ENCODE measurements at regions not wholly inside any gene's neighbourhood (a gene's known extent, or its start where the extent isn't known, plus 50 kb on each side); places are given as distances from the start of the nearest gene placed in this dataset.
"Not testable (repeated sequence)": the region's sequence is repeated elsewhere in the genome, so short reads cannot be mapped to it uniquely, and the experiment has no call there.

DNA sequence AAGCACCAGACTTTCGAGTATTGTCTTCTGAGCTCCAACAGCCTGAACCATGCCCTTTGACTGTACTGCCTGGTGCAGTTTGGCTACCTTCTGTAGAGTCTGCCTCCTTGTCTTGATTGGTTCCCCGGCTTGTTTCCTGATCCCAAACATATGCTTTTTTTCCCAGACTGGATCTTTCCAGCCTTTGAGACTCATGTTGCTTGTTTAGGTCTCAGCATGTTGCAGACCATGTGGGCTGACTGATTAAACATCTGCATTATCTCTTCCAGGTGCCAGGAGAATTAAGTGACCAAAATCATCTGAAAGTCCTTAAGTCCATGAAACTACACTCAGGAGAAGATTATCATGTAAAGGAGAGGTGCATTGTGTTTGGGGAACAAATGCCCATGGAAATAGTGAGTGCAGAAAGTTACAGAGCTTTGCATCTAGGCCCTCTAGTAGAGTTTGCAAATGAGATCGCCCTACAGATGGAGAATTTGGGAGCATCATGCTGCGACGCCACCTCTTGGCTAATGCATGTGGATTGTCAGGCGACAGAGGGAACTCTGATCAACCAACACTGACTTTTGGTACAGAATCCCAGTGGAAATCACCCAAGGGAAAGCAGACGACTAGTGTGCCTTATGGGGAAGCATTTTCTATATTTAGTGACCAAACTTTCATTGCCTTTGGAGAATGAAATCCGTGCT, 188.8 kb downstream of the BLID start:
- no peak for FAIRE-seq
- TF ChIP-seq TAF1 (IDR thresholded peaks at IDR 0.05; ENCODE audit: borderline replicate concordance, low read depth, low read length) (no peak), POLR2AphosphoS5 (IDR thresholded peaks at IDR 0.05; ENCODE audit: low read depth, low read length) (no peak), POLR2A (IDR thresholded peaks at IDR 0.05; ENCODE audit: low read depth, low read length) (no peak)
- no peak for DNase-seq (ENCODE audit: insufficient read length)

DNA sequence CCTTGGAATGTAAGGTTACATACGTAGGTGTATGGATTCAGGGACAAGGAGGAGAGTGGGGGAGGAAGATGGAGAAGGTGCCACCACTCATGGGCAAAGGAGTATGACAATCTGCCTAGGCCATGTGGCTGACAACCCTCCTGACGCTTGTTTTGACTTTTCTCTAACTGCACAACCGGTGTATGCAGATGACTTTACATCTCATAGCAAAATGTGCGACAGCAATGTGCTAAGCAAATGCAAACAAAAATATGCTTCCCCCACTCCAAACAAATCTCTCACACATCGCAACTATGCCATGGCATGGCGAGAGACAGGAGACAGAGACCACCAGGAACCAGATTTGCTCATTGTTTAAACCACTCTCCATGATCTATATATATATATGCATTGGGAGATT, 191.8 kb downstream of the BLID start:
- no peak for DNase-seq (ENCODE audit: insufficient read length)
- TF ChIP-seq POLR2A (IDR thresholded peaks at IDR 0.05; ENCODE audit: low read depth, low read length) (no peak), TAF1 (IDR thresholded peaks at IDR 0.05; ENCODE audit: borderline replicate concordance, low read depth, low read length) (no peak), POLR2AphosphoS5 (IDR thresholded peaks at IDR 0.05; ENCODE audit: low read depth, low read length) (no peak)
- FAIRE-seq: no peak

DNA sequence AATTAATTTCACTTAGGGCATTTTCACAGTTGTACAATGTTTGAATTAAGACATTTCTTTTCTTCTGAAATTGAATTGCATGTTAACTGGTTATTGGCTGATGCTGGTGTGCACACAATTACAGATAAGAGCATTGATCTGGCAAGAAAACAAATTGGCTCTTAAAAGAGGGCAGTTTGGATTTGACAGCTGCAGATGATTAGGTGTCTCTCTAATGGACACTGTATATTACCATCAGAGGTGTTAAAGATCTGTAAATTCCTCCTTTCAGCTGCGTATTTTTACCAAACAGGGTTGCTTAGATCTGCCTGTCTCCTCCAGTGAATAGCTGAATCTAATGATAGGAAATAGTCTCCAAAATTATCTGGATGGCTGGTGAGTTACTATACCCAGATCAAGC, 198.5 kb downstream of the BLID start:
- TF ChIP-seq POLR2A (IDR thresholded peaks at IDR 0.05; ENCODE audit: low read depth, low read length) (no peak), TAF1 (IDR thresholded peaks at IDR 0.05; ENCODE audit: borderline replicate concordance, low read depth, low read length) (no peak), POLR2AphosphoS5 (IDR thresholded peaks at IDR 0.05; ENCODE audit: low read depth, low read length) (no peak)
- FAIRE-seq: no peak

GRCh38 chr11:121914508-121915059, 201.4 kb downstream of the BLID start:
- TF ChIP-seq TAF1 (IDR thresholded peaks at IDR 0.05; ENCODE audit: borderline replicate concordance, low read depth, low read length) (no peak), POLR2A (IDR thresholded peaks at IDR 0.05; ENCODE audit: low read depth, low read length) (no peak), POLR2AphosphoS5 (IDR thresholded peaks at IDR 0.05; ENCODE audit: low read depth, low read length) (no peak)
- no peak for FAIRE-seq
- no peak for DNase-seq (ENCODE audit: insufficient read length)

More for the DNA sequence above, 198.5 kb downstream of the BLID start:
- no peak for DNase-seq (ENCODE audit: insufficient read length)

DNA sequence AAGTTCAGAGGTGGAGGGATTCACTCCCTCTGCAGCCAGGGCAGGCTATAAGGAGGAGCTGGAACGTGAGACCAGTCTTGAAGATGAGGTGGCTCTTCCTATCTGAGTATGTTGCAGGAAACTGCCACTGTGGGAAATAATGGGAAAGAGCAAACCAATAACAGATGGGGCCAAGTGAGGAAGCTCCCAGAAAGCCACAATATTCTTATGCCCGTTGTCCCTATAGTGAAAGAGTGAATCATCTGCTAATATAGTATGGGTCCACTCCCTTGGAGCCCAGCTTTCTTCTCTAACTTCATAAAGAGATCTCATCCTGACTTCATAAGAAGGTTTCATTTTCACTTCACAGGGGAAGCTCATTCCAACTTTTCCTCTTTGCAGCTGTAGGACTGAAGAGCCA, 206.4 kb downstream of the BLID start:
- TF ChIP-seq POLR2AphosphoS5 (IDR thresholded peaks at IDR 0.05; ENCODE audit: low read depth, low read length) (no peak), POLR2A (IDR thresholded peaks at IDR 0.05; ENCODE audit: low read depth, low read length) (no peak), TAF1 (IDR thresholded peaks at IDR 0.05; ENCODE audit: borderline replicate concordance, low read depth, low read length) (no peak)
- DNase-seq (ENCODE audit: insufficient read length): no peak
- no peak for FAIRE-seq

DNA sequence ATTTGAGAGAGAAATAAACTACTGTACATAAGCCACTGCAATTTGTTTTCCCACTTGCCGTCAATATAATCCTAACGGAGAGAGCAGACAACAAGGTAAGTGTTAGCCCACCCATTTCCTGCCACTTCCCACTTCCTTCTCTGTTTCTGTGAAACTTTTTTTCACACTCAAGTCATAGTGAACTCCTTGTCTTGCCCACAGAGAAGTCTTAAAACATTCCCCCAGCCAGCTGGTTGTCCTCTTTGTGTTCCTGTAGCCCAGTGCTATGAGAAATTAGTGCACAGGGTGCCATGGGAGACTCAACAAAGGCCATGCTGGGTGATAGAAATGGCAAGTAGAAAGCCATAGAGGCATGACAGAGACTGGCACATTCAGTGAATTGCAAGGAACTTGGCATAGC, 208.6 kb downstream of the BLID start:
- FAIRE-seq (no peak), DNase-seq (ENCODE audit: insufficient read length) (no peak)
- no peak for TF ChIP-seq POLR2AphosphoS5 (IDR thresholded peaks at IDR 0.05; ENCODE audit: low read depth, low read length)
- TF ChIP-seq POLR2A (IDR thresholded peaks at IDR 0.05; ENCODE audit: low read depth, low read length): no peak
- no peak for TF ChIP-seq TAF1 (IDR thresholded peaks at IDR 0.05; ENCODE audit: borderline replicate concordance, low read depth, low read length)

DNA sequence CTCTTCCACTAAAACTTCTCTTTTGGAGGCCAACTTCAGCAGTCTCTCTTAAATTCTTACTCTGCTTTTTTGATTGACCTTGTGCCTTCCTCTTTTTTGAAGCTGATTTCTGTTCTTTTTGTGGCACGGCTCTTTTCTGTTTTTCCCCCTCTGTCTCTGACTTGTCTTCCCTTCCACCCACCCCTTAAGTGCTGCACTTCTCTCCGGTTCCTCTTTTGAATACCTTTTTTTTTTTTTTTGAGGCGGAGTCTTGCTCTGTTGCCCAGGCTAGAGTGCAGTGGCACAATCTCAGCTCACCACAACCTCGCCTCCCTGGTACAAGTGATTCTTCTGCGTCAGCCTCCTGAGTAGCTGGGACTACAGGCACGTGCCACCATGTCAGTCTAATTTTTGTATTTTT, 211.9 kb downstream of the BLID start:
- FAIRE-seq (no peak), DNase-seq (ENCODE audit: insufficient read length) (no peak)
- no peak for TF ChIP-seq POLR2AphosphoS5 (IDR thresholded peaks at IDR 0.05; ENCODE audit: low read depth, low read length)

- no peak for FAIRE-seq
- DNase-seq (ENCODE audit: insufficient read length): no peak
- TF ChIP-seq POLR2A (IDR thresholded peaks at IDR 0.05; ENCODE audit: low read depth, low read length) (no peak), TAF1 (IDR thresholded peaks at IDR 0.05; ENCODE audit: borderline replicate concordance, low read depth, low read length) (no peak), POLR2AphosphoS5 (IDR thresholded peaks at IDR 0.05; ENCODE audit: low read depth, low read length) (no peak)
Measured at GRCh38 chr11:121901886-121902285, 214.1 kb downstream of the BLID start.

GRCh38 chr11:121901417-121901816, 214.6 kb downstream of the BLID start:
- DNase-seq (ENCODE audit: insufficient read length); FAIRE-seq: not testable (repeated sequence)

DNA sequence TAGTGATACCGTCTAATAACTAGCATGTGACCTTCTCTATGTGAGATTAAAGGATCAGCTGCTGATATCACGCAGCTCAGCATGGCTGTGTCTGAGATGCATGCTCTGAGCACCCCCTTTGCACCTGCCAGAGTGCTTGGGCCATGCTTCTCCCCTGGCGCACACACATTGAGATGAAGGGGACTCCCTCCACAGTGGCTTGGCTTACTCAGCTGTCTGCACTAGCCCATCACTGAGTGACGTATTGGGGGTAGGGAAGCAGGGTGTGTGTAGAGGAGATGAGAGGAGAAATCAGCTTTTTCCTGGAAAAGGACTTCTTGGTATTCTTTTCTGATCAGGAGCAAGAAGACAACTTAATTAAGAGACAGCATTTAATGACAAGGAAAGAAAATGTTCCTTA, 216.5 kb downstream of the BLID start:
- no peak for TF ChIP-seq TAF1 (IDR thresholded peaks at IDR 0.05; ENCODE audit: borderline replicate concordance, low read depth, low read length)
- TF ChIP-seq POLR2AphosphoS5 (IDR thresholded peaks at IDR 0.05; ENCODE audit: low read depth, low read length): no peak
- no peak for TF ChIP-seq POLR2A (IDR thresholded peaks at IDR 0.05; ENCODE audit: low read depth, low read length)
- DNase-seq (ENCODE audit: insufficient read length): no peak
- FAIRE-seq: no peak

GRCh38 chr11:121898903-121899302, 217.1 kb downstream of the BLID start:
- TF ChIP-seq TAF1 (IDR thresholded peaks at IDR 0.05; ENCODE audit: borderline replicate concordance, low read depth, low read length): no peak
- TF ChIP-seq POLR2AphosphoS5 (IDR thresholded peaks at IDR 0.05; ENCODE audit: low read depth, low read length): no peak
- TF ChIP-seq POLR2A (IDR thresholded peaks at IDR 0.05; ENCODE audit: low read depth, low read length): no peak
- no peak for FAIRE-seq
- DNase-seq (ENCODE audit: insufficient read length): no peak

DNA sequence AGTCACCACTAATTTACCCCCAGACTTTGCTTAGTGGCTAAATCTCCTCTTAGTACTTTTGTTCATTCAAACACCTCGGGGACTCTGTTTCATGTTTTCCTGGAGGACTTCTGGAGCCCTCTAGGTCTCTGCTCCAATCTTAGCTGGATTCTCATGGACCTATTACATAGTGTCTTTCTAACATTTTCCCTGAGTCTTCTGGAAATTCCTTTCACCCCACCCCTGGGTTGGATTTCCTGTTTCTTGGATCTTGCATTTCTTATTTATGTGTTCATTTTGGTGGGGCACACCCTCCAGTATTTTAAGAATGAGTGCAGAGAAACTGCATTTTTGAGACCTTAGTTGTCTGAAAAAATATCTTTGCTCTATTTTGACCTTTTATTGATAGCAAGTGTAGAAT, 220.1 kb downstream of the BLID start:
- no peak for TF ChIP-seq POLR2AphosphoS5 (IDR thresholded peaks at IDR 0.05; ENCODE audit: low read depth, low read length)
- DNase-seq (ENCODE audit: insufficient read length) (no peak), FAIRE-seq (no peak)

DNA sequence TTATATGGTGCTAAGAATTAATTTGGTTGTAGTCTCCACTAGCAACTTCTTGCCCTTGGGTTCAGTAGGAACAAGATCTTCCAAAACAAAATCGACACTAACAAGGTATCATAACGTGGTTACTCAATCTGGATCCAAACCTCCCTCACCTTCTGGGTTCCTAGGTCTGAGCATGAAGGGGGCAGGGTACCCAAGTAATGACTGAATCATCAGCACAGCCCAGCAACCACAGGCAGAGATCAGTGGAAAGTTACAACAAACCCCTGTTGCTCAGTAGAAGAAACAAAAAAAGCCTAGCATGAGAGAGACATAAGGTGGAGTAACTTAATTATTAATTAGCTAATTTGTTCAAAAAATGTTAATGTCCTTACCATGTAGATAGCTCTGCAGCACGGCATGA, 221.4 kb downstream of the BLID start:
- FAIRE-seq: no peak
- no peak for DNase-seq (ENCODE audit: insufficient read length)
- TF ChIP-seq POLR2A (IDR thresholded peaks at IDR 0.05; ENCODE audit: low read depth, low read length) (no peak), POLR2AphosphoS5 (IDR thresholded peaks at IDR 0.05; ENCODE audit: low read depth, low read length) (no peak), TAF1 (IDR thresholded peaks at IDR 0.05; ENCODE audit: borderline replicate concordance, low read depth, low read length) (no peak)
